HCT116 (cell line): ENCODE measurements at regions not wholly inside any gene's neighbourhood (a gene's known extent, or its start where the extent isn't known, plus 50 kb on each side); places are given as distances from the start of the nearest gene placed in this dataset.

Experiments used
- ATAC-seq: fragments of 200-7000 bp; cut with Tn5 transposase; 2 replicates; pipeline ENCODE4 v1.9.1; 2020; ENCODE audit warnings: mild to moderate bottlenecking, moderate library complexity
- BruUV-seq: library from RNA; stranded (reverse); fragments of 400-500 nt; replicated peaks from 2 replicates; lab custom pipeline; 2021; lab: Mats Ljungman, UMichigan
- CTCF ChIA-PET: fragments of 300-600 bp; sonication (Branson Sonifier 250); formaldehyde crosslinking; loops from one replicate; lab custom pipeline; 2021; ENCODE audit warnings: antibody characterized with exemption; lab: Charles Lee
- POLR2A ChIA-PET: fragments of 300-600, 350-600 bp; sonication (Branson Sonifier 250); formaldehyde crosslinking; loops from one replicate; lab custom pipeline; 2021; ENCODE audit warnings: antibody characterized with exemption; lab: Charles Lee
- RAD21 ChIA-PET, 2 experiments: fragments of 300-600 bp; sonication (Branson Sonifier 250); formaldehyde crosslinking; loops; one replicate each; lab custom pipeline; 2023; ENCODE audit warnings: low total read pairs in 2 of 2; ENCODE audit not compliant: uncharacterized antibody in 2 of 2, unreplicated experiment in 2 of 2, low non-redundant PET in 1 of 2; lab: Charles Lee
- DNase-seq: peaks from one replicate; pipeline ENCODE4 v3.0.0-alpha.2; 2010; ENCODE audit warnings: low read depth, low spot score
- H2AFZ ChIP-seq: fragments of 200-600 bp; shearing (Covaris generic), sonication (generic); 2 replicates; pipeline ENCODE4 v1.6.1; 2017; ENCODE audit warnings: low read depth, mixed run types, mixed read lengths, antibody characterized with exemption, low read length; ENCODE audit not compliant: poor library complexity, severe bottlenecking
- H3K27ac ChIP-seq: 2 replicates; pipeline ENCODE4 v1.5.1; 2012; ENCODE audit warnings: low read depth, low read length
- H3K27me3 ChIP-seq: fragments of 200-600 bp; sonication (generic); 2 replicates; pipeline ENCODE4 v1.6.1; 2016; ENCODE audit warnings: mixed run types, low read length, mixed read lengths; ENCODE audit not compliant: insufficient read depth
- H3K36me3 ChIP-seq, 2 experiments: fragments of 200-500 bp in 1 of 2; fragments of 200-600 bp in 1 of 2; sonication (Bioruptor generic) in 1 of 2; sonication (generic) in 1 of 2; 2 replicates each; pipeline versions ENCODE4 v1.5.1 to v1.6.1; 2014 to 2016; ENCODE audit warnings: low read length in 2 of 2, inconsistent platforms in 1 of 2, mixed read lengths in 1 of 2, mixed run types in 1 of 2; ENCODE audit not compliant: insufficient read depth in 2 of 2, control insufficient read depth in 1 of 2
- H3K4me1 ChIP-seq, 2 experiments: fragments of 200-600 bp in 1 of 2; sonication (generic) in 1 of 2; 2 replicates each; pipeline versions ENCODE4 v1.5.1 to v1.6.1; 2012 to 2017; ENCODE audit warnings: low read length in 2 of 2, inconsistent platforms in 1 of 2, mild to moderate bottlenecking in 1 of 2, mixed read lengths in 1 of 2, mixed run types in 1 of 2, moderate library complexity in 1 of 2; ENCODE audit not compliant: insufficient read depth in 2 of 2, control insufficient read depth in 1 of 2
- H3K4me2 ChIP-seq: fragments of 200-600 bp; sonication (generic); 2 replicates; pipeline ENCODE4 v1.6.1; 2017; ENCODE audit warnings: mixed run types, low read length, mixed read lengths
- H3K4me3 ChIP-seq, 2 experiments: fragments of 200-600 bp in 1 of 2; sonication (generic) in 1 of 2; replicated peaks in 1 of 2; 2 replicates each; pipeline ENCODE4 v1.5.1; 2011 to 2016; ENCODE audit warnings: low read length in 2 of 2, control low read depth in 1 of 2, low read depth in 1 of 2, mild to moderate bottlenecking in 1 of 2, mixed read lengths in 1 of 2, mixed run types in 1 of 2
- H3K79me2 ChIP-seq: fragments of 200-600 bp; sonication (generic); 2 replicates; pipeline ENCODE4 v1.6.1; 2017; ENCODE audit warnings: mild to moderate bottlenecking, mixed run types, low read length, moderate library complexity, mixed read lengths; ENCODE audit not compliant: insufficient read depth
- H3K9ac ChIP-seq: fragments of 200-600 bp; sonication (generic); 2 replicates; pipeline ENCODE4 v1.6.1; 2016; ENCODE audit warnings: low read length, mixed read lengths
- H3K9me2 ChIP-seq: fragments of 200-600 bp; sonication (generic), shearing (Covaris generic); 2 replicates; pipeline ENCODE4 v1.6.1; 2017; ENCODE audit warnings: mixed run types, mild to moderate bottlenecking, moderate library complexity; ENCODE audit not compliant: insufficient read depth
- H3K9me3 ChIP-seq, 2 experiments: fragments of 200-500 bp in 1 of 2; fragments of 200-600 bp in 1 of 2; sonication (Bioruptor generic) in 1 of 2; sonication (generic) in 1 of 2; 2 replicates each; pipeline ENCODE4 v1.6.1; 2014 to 2017; ENCODE audit warnings: low read length in 2 of 2, mixed read lengths in 2 of 2, inconsistent platforms in 1 of 2, low read depth in 1 of 2, mild to moderate bottlenecking in 1 of 2, mixed run types in 1 of 2, moderate library complexity in 1 of 2; ENCODE audit not compliant: control insufficient read depth in 1 of 2, insufficient read depth in 1 of 2
- H4K20me1 ChIP-seq: fragments of 200-600 bp; sonication (generic), shearing (Covaris generic); 2 replicates; pipeline ENCODE4 v1.6.1; 2017; ENCODE audit warnings: mixed run types, mild to moderate bottlenecking, moderate library complexity; ENCODE audit not compliant: insufficient read depth
- CEBPB ChIP-seq: IDR thresholded peaks from 2 replicates; pipeline ENCODE4 v1.6.1; 2012; ENCODE audit warnings: low read depth
- ELF1 ChIP-seq: IDR thresholded peaks from 2 replicates; pipeline ENCODE4 v1.6.1; 2012; ENCODE audit warnings: low read depth, borderline replicate concordance
- FOSL1 ChIP-seq: IDR thresholded peaks from 2 replicates; pipeline ENCODE4 v1.6.1; 2012; ENCODE audit warnings: low read depth
- REST ChIP-seq: IDR thresholded peaks from 2 replicates; pipeline ENCODE4 v1.6.1; 2012; ENCODE audit warnings: low read depth
- SP1 ChIP-seq: IDR thresholded peaks from 2 replicates; pipeline ENCODE4 v1.6.1; 2012; ENCODE audit warnings: low read depth
- SRF ChIP-seq: IDR thresholded peaks from 2 replicates; pipeline ENCODE4 v1.6.1; 2012; ENCODE audit warnings: low read depth
- TCF7L2 ChIP-seq: IDR thresholded peaks from 2 replicates; pipeline ENCODE4 v1.7.0; 2011; ENCODE audit warnings: borderline replicate concordance, inconsistent platforms; ENCODE audit not compliant: insufficient read depth, insufficient read length; ENCODE audit errors: extremely low read depth
- YY1 ChIP-seq: IDR thresholded peaks from 2 replicates; pipeline ENCODE4 v1.6.1; 2011; ENCODE audit warnings: low read length, low read depth, moderate library complexity, mild to moderate bottlenecking; ENCODE audit not compliant: insufficient replicate concordance; ENCODE audit errors: extremely low read depth
- ZBTB33 ChIP-seq: IDR thresholded peaks from 2 replicates; pipeline ENCODE4 v1.6.1; 2011; ENCODE audit warnings: mild to moderate bottlenecking, low read length, moderate library complexity; ENCODE audit not compliant: insufficient replicate concordance; ENCODE audit errors: extremely low read depth
- ZFX ChIP-seq: fragments of 450-650 bp; IDR thresholded peaks from 2 replicates; pipeline ENCODE4 v1.6.1; 2017
- intact Hi-C: fragments of 100-400 bp; cut with micrococcal nuclease; formaldehyde crosslinking; loops from 2 replicates; pipeline ENCODE4 v1.10.0; 2022

- H3K79me2 ChIP-seq, result no peaks in the 10 kb centered on the region
- no peak overlapping the region for H3K4me3 ChIP-seq
- CTCF ChIA-PET, result no interaction called here
- intact Hi-C loops, result no loop called here
- TF ChIP-seq ELF1, result no peak
- no peak for TF ChIP-seq SRF
- TF ChIP-seq ZBTB33, result no peak
- no peak for TF ChIP-seq TCF7L2
- TF ChIP-seq FOSL1, result no peak
- no peak for TF ChIP-seq YY1
- no peak for TF ChIP-seq ZFX
- no peak for TF ChIP-seq SP1
- TF ChIP-seq CEBPB, result no peak
- TF ChIP-seq REST, result no peak
- no peak overlapping the region for H3K27ac ChIP-seq
- H4K20me1 ChIP-seq, result no peaks in the 10 kb centered on the region
- H3K36me3 ChIP-seq, result no peaks in the 10 kb centered on the region
- H3K27me3 ChIP-seq, result no peaks in the 10 kb centered on the region
- no peaks in the 10 kb centered on the region for H3K9me3 ChIP-seq
- ATAC-seq (no peak), DNase-seq (no peak)
- H3K9me2 ChIP-seq, result no peaks in the 10 kb centered on the region
- no peak overlapping the region for H3K4me2 ChIP-seq
- no TSS peak for BruUV-seq
- POLR2A ChIA-PET, result no interaction called here
- RAD21 ChIA-PET, result no interaction called here
- H2AFZ ChIP-seq, result no peak overlapping the region
- H3K4me1 ChIP-seq, result no peaks in the 10 kb centered on the region
- H3K9ac ChIP-seq, result no peak overlapping the region
These were observed 370.3 kb upstream of the MTPN start for GRCh38 chr7:136347488-136347887.
